ENCODE measurements at regions not wholly inside any gene's neighbourhood (a gene's known extent, or its start where the extent isn't known, plus 50 kb on each side); places are given as distances from the start of the nearest gene placed in this dataset.
A peak's percentile ranks its signal among the peaks of the same experiment; 100 is the strongest.
"Not testable (repeated sequence)": the region's sequence is repeated elsewhere in the genome, so short reads cannot be mapped to it uniquely, and the experiment has no call there.

DNA sequence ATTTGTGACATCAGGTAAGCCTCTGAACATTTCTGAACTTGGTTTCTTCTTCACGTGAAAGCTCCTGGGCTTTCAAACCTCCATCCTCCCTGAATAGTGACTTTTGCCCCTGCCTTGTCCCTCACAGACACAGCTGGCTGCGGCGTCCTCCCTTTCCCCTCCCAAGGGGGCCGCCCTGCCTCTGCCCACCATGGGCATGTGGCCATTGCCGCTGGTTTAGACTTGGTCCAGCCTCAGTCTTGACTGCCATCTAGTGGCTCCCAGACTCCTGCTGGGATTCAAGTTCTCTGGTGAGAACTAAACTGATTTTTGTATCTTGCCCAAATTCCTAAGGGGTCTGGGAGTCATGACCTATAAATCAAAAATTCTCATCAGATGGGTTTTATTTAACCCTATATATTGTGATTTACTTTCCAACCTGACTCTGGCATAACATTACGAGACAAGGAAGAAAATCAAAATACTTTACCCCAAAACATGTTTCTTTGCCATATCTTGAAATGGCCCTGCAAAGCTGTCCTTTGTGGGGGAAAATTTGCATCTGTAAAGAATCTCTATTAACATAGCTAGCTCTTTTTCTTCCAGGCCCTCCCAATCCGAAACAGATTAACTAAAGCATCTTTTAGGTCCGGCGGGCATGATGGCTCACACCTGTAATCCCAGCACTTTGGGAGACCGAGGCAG lies 73.9 kb upstream of the SEC14L1 start:
- peaks cover 19% of the 10 kb centered on the region for H3K27me3 ChIP-seq
- intact Hi-C loops (cut with DNase I): loop anchor here (5.0 kb wide), 1 partner anchor 200 kb away; the partner anchor contains the start of gene MGAT5B
- not testable (repeated sequence) for H3K4me3 ChIP-seq, H3K36me3 ChIP-seq, H3K27ac ChIP-seq, H3K4me1 ChIP-seq, H3K9me3 ChIP-seq, DNase-seq
- ATAC-seq: peak; percentile 82
- TF ChIP-seq CTCF (IDR thresholded peaks at IDR 0.05): peak; percentile 82

- intact Hi-C loops (cut with DNase I): loop anchor here (5.0 kb wide), 1 partner anchor 202 kb away; the partner anchor contains the start of gene MGAT5B
- ATAC-seq (no peak), DNase-seq (no peak)
- no peak overlapping the region for H3K4me3 ChIP-seq
- H3K27ac ChIP-seq: no peak overlapping the region
- peaks cover 19% of the 10 kb centered on the region for H3K27me3 ChIP-seq
- H3K4me1 ChIP-seq: no peaks in the 10 kb centered on the region
- no peaks in the 10 kb centered on the region for H3K36me3 ChIP-seq
- no peak for TF ChIP-seq CTCF (IDR thresholded peaks at IDR 0.05)
- H3K9me3 ChIP-seq: no peaks in the 10 kb centered on the region
Measured at GRCh38 chr17:77068915-77069314, 71.9 kb upstream of the SEC14L1 start.

GRCh38 chr17:77070888-77071279 lies 69.9 kb upstream of the SEC14L1 start:
- ATAC-seq (no peak), DNase-seq (no peak)
- TF ChIP-seq CTCF (IDR thresholded peaks at IDR 0.05): no peak
- no peaks in the 10 kb centered on the region for H3K36me3 ChIP-seq
- H3K9me3 ChIP-seq: no peaks in the 10 kb centered on the region
- intact Hi-C loops (cut with DNase I): no loop called here
- H3K27me3 ChIP-seq: peaks cover 19% of the 10 kb centered on the region
- no peaks in the 10 kb centered on the region for H3K4me1 ChIP-seq
- no peak overlapping the region for H3K4me3 ChIP-seq
- H3K27ac ChIP-seq: no peak overlapping the region

- Histone ChIP-seq H3K4me3 (no peak overlapping the region), H3K27me3 (peaks cover 19% of the 10 kb centered on the region), H3K4me1 (no peaks in the 10 kb centered on the region), H3K27ac (no peak overlapping the region), H3K36me3 (no peaks in the 10 kb centered on the region), H3K9me3 (no peaks in the 10 kb centered on the region)
- DNase-seq: no peak
- intact Hi-C loops (cut with DNase I): no loop called here
- TF ChIP-seq CTCF (IDR thresholded peaks at IDR 0.05): no peak
- no peak for ATAC-seq
Measured at GRCh38 chr17:77071925-77072490, 68.8 kb upstream of the SEC14L1 start.

- no peak for TF ChIP-seq CTCF (IDR thresholded peaks at IDR 0.05)
- peaks cover 13% of the 10 kb centered on the region for H3K27me3 ChIP-seq
- no peaks in the 10 kb centered on the region for H3K36me3 ChIP-seq
- ATAC-seq (no peak), DNase-seq (no peak)
- H3K9me3 ChIP-seq: no peaks in the 10 kb centered on the region
- intact Hi-C loops (cut with DNase I): no loop called here
- no peak overlapping the region for H3K4me3 ChIP-seq
- H3K27ac ChIP-seq: no peak overlapping the region
- no peaks in the 10 kb centered on the region for H3K4me1 ChIP-seq
Measured at GRCh38 chr17:77072670-77073069, 68.1 kb upstream of the SEC14L1 start.

Data from upper lobe of right lung (tissue), 1 donor.